HEK293 (cell line): ENCODE measurements at regions not wholly inside any gene's neighbourhood (a gene's known extent, or its start where the extent isn't known, plus 50 kb on each side); places are given as distances from the start of the nearest gene placed in this dataset.
"Not testable (repeated sequence)": the region's sequence is repeated elsewhere in the genome, so short reads cannot be mapped to it uniquely, and the experiment has no call there.

ENCODE experiments used
- ATF2 ChIP-seq: fragments of 450-650 bp; formaldehyde crosslinking; IDR thresholded peaks from 2 replicates; pipeline ENCODE4 v1.5.1; 2016; ENCODE audit warnings: missing biosample characterization, missing genetic modification characterization, low read depth
- PBX3 ChIP-seq: sonication (generic); formaldehyde crosslinking; IDR thresholded peaks from 2 replicates; pipeline ENCODE4 v1.8.1; 2022; ENCODE audit warnings: mild to moderate bottlenecking, moderate library complexity, missing genetic modification reagents
- ZBTB11 ChIP-seq: fragments of 450-650 bp; formaldehyde crosslinking; conservative IDR thresholded peaks from 2 replicates; pipeline ENCODE4 v1.5.1; 2016; ENCODE audit warnings: low read depth, missing biosample characterization, missing genetic modification characterization
- ZNF221 ChIP-seq: fragments of 450-650 bp; formaldehyde crosslinking; IDR thresholded peaks from 2 replicates; pipeline ENCODE4 v1.5.1; 2017; ENCODE audit warnings: missing biosample characterization, missing genetic modification characterization, borderline replicate concordance

- TF ChIP-seq ZBTB11 (tag by site-specific recombination); ATF2; ZNF221; PBX3 (CRISPR knock-in tag): not testable (repeated sequence)
Observed at GRCh38 chr2:133647386-133647785, 79.1 kb upstream of the NCKAP5 start.
